Activated CD4-positive, alpha-beta T cell treated with anti-CD3 and anti-CD28 coated beads, Interleukin-2, Interleukin-6, amounts not matched to agents 100 ng/mL and 50 ng/mL, durations not matched to agents 16 hours and 8 hours (primary cell): ENCODE measurements at regions not wholly inside any gene's neighbourhood (a gene's known extent, or its start where the extent isn't known, plus 50 kb on each side); places are given as distances from the start of the nearest gene placed in this dataset.
"Not testable (repeated sequence)": the region's sequence is repeated elsewhere in the genome, so short reads cannot be mapped to it uniquely, and the experiment has no call there.

Experiments used
- DNase-seq: peaks from one replicate; pipeline ENCODE4 v3.0.0-alpha.2; 2020

GRCh38 chr2:17184512-17184911 is 333.7 kb downstream of the RAD51AP2 start:
- DNase-seq = no peak

DNA sequence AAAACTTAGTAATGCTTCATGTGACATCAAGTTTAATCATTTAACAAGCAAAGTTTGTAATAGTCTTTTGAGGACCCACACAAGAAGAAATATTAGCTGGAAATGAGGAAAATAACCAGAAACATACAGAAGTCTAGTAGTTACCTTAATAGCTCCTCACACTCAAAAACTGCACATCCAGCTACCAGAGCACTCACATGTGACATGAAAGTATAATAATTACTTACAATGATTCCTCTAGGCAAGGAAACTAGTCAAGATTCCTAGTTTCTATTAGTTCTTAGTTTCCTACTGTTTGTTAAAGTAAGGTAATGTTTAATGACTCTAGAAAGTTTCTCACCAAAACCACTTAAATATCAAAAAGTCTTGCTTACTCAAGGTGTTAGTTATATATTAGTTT is 335.8 kb downstream of the RAD51AP2 start:
- DNase-seq = no peak

- no peak for DNase-seq
Measured at GRCh38 chr2:17181051-17181752, 337.0 kb downstream of the RAD51AP2 start.

- DNase-seq = no peak
Measured at GRCh38 chr2:17179145-17179808, 339.0 kb downstream of the RAD51AP2 start.

GRCh38 chr2:17177088-17177487 is 341.2 kb downstream of the RAD51AP2 start:
- DNase-seq = no peak

DNA sequence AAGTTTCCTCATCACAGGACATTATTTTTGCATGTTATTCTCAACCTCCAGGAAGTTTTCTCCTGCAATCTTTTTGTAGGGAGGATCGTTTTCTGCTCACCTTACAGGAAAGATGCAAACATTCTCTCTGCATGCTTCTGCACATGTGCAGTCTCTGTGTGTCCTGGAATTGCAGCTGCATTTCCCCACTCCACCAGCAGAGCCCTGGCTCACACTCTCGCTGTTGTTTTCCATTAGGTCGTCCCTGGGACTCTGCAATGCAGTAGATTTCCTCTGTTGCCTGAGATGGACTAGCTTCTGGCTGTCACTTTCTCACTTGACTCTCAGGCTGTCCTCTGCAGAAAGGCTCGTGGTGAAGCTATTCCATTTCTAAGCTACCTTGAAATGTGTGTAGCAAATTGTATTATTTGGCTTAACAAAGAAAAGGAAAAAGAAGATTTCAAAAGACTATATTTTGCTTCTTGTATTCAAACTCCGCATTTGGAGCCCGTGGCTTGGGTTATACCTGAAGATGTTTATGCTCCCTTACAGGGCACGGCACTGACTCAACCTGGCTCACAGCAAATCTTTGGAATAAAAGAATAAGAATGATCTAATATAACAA is 346.7 kb downstream of the RAD51AP2 start:
- no peak for DNase-seq

GRCh38 chr2:17166506-17166905 is 351.7 kb downstream of the RAD51AP2 start:
- DNase-seq = no peak

GRCh38 chr2:17164550-17164949 is 353.7 kb downstream of the RAD51AP2 start:
- no peak for DNase-seq

DNA sequence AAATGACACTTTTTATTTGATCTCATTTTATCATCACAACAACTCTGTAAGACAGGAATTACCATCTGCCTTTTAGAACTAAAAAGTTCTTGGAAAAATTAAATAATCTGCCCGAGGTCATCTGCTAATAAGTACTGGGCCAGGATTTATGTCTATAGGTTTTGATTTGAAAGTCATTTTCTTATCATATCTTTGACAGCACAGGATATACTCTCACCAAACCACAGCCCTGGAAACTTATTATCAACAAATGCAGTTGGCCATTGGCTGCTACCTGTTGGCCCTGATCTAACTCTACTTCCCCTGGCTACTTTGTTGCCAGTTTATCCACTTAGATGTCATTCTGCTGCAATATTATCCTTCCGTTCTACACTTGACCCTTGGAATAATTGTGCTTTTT is 354.6 kb downstream of the RAD51AP2 start:
- DNase-seq = no peak

GRCh38 chr2:17162713-17163112 is 355.5 kb downstream of the RAD51AP2 start:
- DNase-seq = no peak

DNA sequence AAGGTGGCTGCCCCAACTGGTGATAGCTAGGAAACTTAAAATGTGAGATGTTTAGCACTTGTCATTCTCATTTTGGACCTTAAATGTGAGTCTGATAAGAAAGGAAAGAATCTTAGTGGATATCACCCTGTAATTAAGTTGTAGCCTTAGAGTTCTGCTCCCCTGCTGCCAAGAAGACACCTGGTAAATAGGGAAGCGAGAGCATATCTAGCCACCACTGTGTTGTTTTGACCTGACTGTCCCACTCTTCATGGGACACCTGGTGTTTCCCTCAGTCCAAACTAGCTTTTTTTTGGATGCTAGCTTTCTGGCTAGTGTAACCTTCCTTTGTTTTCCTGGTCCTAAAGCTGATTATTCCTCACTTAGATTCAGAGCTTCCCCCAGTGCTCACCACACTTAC is 357.6 kb downstream of the RAD51AP2 start:
- DNase-seq = no peak

DNA sequence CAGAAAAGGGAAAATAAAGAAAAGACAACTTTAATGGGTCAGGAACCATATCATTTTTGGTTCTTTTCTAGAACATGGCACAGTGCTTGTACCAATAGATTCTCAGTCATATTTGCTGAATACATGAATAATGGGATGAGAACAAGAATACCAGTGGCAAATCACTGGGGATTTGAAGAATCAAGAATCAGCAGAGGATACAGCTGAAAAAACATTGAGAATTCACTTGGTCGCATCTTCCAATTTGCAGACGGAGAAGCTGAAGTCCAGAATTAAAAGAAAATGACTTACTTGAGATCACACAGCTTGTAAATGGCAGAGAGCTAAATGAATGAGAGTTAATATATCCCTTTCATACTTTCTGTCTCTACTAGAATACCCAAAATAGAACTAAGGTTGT is 362.2 kb downstream of the RAD51AP2 start:
- no peak for DNase-seq

GRCh38 chr2:17149945-17150344 is 368.3 kb downstream of the RAD51AP2 start:
- DNase-seq = no peak

DNA sequence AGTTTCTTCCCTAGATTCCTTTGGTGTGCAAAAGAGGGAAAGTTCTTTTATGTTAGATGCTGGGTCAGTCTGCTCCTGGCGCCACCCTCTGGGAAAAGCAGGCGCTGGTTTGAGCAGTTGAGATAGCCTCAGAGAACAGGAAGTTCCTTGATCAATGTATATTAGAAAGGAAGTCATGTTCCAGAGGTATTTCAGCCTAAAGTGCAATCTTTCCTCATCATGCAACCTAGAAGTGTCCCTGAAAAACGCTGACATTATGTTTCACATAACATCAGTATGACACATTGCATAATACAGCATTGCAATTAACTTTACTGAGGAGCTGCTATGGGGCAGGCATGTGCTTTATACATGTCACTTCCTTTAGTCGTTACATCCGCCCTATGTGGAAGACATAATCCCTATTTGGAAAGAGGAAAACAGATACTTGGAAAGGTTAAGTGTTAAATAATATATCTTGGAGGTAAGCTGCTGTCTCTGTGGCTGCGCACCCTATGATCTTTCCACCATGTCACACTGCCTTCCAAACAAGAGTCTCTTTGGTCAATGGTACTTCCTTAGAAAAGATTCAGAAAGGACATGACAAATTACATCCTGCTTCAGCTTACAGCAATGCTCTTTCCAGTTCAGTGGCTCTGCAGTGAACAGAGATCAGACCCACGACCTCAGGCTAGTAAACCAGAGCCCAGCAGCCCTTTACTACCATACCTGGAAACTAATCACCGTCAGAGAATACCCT is 369.7 kb downstream of the RAD51AP2 start:
- no peak for DNase-seq

DNA sequence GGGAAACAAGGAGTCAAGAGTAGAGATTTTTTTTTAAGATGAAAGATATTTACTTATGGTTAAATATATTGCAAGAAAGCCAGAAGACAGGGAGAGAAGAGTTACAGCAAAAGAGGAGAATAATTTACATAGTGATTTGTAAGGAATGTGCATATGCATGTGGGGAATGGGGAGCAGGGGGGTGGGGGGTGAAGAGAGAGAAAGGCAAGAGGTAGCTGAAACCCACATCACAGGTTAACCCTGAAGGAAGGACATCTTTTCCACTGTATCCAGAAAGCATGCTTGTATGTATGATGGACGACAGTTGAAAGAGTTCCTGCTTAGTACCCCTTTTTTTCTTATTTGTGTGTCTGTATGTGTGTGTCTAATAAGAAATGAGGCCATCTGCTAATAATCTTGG is 371.9 kb downstream of the RAD51AP2 start:
- no peak for DNase-seq

DNA sequence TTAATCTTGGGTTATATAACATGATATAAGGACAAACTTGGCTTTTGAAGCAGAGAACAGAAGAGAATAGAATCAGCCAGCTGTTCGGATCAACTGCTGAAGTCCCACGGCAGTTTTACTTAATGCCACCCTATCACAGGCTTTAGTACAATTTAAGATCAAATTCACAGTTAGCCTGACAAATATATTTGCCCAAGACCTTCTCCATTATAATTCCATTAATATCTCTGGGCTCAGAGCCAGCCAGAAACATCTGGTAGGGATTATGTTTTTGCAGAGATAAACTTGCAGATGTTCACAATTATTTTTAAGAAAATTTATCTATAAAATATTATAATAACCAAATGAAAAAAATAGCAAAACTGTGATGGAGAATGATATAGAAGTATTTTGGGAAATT is 381.4 kb downstream of the RAD51AP2 start:
- no peak for DNase-seq

DNA sequence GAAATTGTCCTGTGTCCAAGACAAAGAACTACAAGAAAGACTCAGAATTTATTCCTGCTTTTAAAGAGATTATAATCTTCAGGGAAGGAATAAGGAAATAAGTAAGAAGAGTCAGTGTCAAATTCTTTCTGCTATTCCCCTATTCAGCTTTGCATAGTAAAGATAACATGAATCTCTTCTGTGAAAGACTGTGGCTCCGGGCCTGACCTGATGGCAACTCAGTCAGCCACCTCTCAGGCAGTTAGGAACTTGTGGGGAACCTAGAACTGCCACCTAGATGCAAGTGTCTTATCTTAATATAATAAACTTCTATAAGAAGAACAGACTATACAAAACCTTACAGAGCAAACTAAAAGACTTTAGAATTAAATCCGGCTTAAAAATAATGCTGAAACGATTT is 382.0 kb downstream of the RAD51AP2 start:
- DNase-seq = no peak

DNA sequence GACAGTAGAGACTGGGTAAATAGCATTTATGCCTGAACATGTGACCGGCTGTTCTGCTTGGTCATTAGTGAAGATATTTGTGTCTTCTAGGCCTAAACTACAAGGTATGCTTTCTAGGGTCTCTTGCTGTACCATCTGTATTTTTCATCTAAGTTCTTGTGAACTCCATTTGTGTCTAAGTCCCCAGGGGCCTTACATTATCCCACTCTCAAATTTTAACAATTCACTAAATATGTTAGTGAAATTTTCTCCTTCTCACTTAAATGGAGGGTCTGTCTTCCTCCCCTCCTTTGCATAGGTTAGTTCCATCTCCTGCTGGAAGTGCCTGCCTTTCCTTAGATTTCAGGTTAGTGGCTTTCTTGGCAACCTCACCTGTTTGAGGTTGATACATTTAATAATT is 382.6 kb downstream of the RAD51AP2 start:
- no peak for DNase-seq

DNA sequence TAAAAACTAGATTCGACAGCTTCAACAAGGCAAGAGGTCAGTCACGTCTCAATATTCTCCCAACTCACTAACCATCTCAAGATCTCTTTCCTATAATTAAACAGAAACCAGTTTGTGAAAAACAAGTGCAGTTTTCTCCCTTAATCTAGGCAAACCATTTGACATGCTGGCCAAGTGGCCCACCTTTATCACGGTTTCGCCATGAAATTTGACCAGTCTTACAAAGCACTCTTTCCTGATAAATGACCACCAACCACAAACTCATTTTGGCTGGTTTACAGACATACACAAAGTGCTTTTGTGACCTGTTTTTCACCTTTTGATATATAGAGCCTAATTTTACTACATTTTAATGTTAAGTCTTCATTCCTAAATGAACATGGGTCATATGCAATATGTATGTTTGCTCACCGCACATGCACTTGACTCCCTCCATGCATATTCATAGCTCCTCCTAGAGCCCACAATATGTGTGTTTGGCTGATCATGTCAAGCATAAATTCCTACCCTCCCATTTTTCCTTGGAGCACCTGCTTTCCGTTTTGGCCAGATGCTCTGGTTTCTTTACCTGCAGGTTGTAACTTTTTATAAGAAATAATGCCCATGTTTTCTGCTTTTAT is 385.1 kb downstream of the RAD51AP2 start:
- no peak for DNase-seq

- not testable (repeated sequence) for DNase-seq
Measured at GRCh38 chr2:17130627-17131026, 387.6 kb downstream of the RAD51AP2 start.

DNA sequence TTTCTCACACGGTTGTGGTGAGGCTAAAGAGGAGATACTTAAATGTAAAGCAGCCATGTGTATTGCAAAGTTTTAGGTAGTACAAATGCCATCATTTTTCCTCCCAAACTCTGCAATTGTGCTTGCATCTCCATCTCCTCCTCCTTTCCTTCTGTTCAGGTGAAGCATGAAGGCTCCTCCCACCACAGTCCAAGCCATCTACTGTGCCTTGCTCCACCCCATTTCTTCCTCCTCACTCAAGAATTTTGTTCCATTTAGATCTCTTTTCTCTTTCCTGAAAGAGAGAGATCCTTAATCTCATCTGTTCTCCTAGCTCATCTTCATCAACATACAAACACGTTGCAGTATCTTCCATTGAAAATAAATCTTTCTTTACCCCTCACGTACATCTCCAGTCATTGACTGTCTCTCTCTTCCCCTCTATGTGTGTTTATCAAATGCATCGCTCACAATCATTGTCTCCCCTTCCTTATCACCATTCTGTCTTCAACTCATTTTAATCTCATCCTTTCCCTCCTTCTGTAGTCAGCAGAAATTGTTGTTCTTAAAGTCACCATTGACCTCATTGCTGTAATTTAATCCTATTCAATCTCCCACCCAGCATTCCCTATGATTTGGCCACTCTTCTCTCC is 392.1 kb downstream of the RAD51AP2 start:
- no peak for DNase-seq

- no peak for DNase-seq
Measured at GRCh38 chr2:17124575-17125318, 393.5 kb downstream of the RAD51AP2 start.
